ENCODE measurements at regions not wholly inside any gene's neighbourhood (a gene's known extent, or its start where the extent isn't known, plus 50 kb on each side); places are given as distances from the start of the nearest gene placed in this dataset.

- Histone ChIP-seq H3K9me3 (no peaks in the 10 kb centered on the region), H3K27ac (no peak overlapping the region), H3K4me1 (no peaks in the 10 kb centered on the region), H3K27me3 (peaks cover 0 to 12% (median 0%) of the 10 kb centered on the region in 9 donors), H3K4me3 (no peak overlapping the region), H3K36me3 (no peaks in the 10 kb centered on the region)
- ATAC-seq (no peak), DNase-seq (no peak)
- TF ChIP-seq CTCF (IDR thresholded peaks at IDR 0.05): no peak
- intact Hi-C loops (cut with DNase I): no loop called here
- 42 to 61% (median 47%) methylated on average over 4 of the region's 4 CpGs for WGBS, 4 donors
Observed at GRCh38 chr5:175202463-175203068, 241.4 kb downstream of the DRD1 start.

GRCh38 chr5:175201393-175201792 lies 242.6 kb downstream of the DRD1 start:
- TF ChIP-seq POLR2A (IDR thresholded peaks at IDR 0.05) (no peak), CTCF (IDR thresholded peaks at IDR 0.05) (no peak)
- Histone ChIP-seq H3K27ac (no peak overlapping the region), H3K4me3 (no peak overlapping the region), H3K4me1 (no peaks in the 10 kb centered on the region), H3K9me3 (no peaks in the 10 kb centered on the region), H3K36me3 (no peaks in the 10 kb centered on the region), H3K27me3 (peaks cover 0 to 6% (median 0%) of the 10 kb centered on the region in 9 donors)
- DNase-seq (no peak), ATAC-seq (no peak)
- WGBS, 4 donors: 65 to 72% (median 67%) methylated on average over 5 of the region's 5 CpGs
- intact Hi-C loops (cut with DNase I): no loop called here

- H3K4me3 ChIP-seq: no peak overlapping the region
- no peak overlapping the region for H3K27ac ChIP-seq
- H3K4me1 ChIP-seq: no peaks in the 10 kb centered on the region
- intact Hi-C loops (cut with DNase I): no loop called here
- no peak for ATAC-seq
- H3K27me3 ChIP-seq: peaks cover 0 to 11% (median 0%) of the 10 kb centered on the region in 9 donors
- DNase-seq: no peak
- TF ChIP-seq POLR2A (IDR thresholded peaks at IDR 0.05) (no peak), CTCF (IDR thresholded peaks at IDR 0.05) (no peak)
- WGBS, 4 donors: 24 to 34% (median 25%) methylated on average over 11 of the region's 11 CpGs
- peaks cover 0 to 7% (median 0%) of the 10 kb centered on the region in 12 donors for H3K9me3 ChIP-seq
- no peaks in the 10 kb centered on the region for H3K36me3 ChIP-seq
Observed at GRCh38 chr5:175195698-175196656, 248.0 kb downstream of the DRD1 start.

- Histone ChIP-seq H3K4me1 (peaks cover 0 to 8% (median 0%) of the 10 kb centered on the region in 12 donors), H3K9me3 (no peaks in the 10 kb centered on the region), H3K36me3 (no peaks in the 10 kb centered on the region), H3K4me3 (no peak overlapping the region), H3K27ac (no peak overlapping the region), H3K27me3 (peaks cover 0 to 9% (median 0%) of the 10 kb centered on the region in 9 donors)
- TF ChIP-seq POLR2A (IDR thresholded peaks at IDR 0.05) (no peak), CTCF (IDR thresholded peaks at IDR 0.05) (no peak)
- ATAC-seq (no peak), DNase-seq (no peak)
- WGBS, 4 donors: 70 to 82% (median 78%) methylated on average over 3 of the region's 3 CpGs
- intact Hi-C loops (cut with DNase I): no loop called here
Observed at GRCh38 chr5:175181331-175181730, 262.7 kb downstream of the DRD1 start.

Data from heart left ventricle (tissue), 16 donors.